ENCODE measurements at regions not wholly inside any gene's neighbourhood (a gene's known extent, or its start where the extent isn't known, plus 50 kb on each side); places are given as distances from the start of the nearest gene placed in this dataset.
A peak's percentile ranks its signal among the peaks of the same experiment; 100 is the strongest.

- no peak overlapping the region for H2BK12ac ChIP-seq (ENCODE audit: low read length in 2 of 2)
- no peak overlapping the region for H4K8ac ChIP-seq (ENCODE audit: low read length)
- no peak overlapping the region for H3K23ac ChIP-seq (ENCODE audit: low read length in 2 of 2)
- no peak overlapping the region for H3K9ac ChIP-seq (ENCODE audit: low read length)
- no peak overlapping the region for H3K4me3 ChIP-seq (ENCODE audit: insufficient read depth in 1 of 2, low read depth in 1 of 2, low read length in 2 of 2)
- no peak overlapping the region for H2AFZ ChIP-seq (ENCODE audit: low read depth, low read length)
- H2BK120ac ChIP-seq (ENCODE audit: low read depth, low read length): no peak overlapping the region
- WGBS: no CpG with 5 or more reads among the region's 1 CpG
- no peaks in the 10 kb centered on the region for H3K9me3 ChIP-seq (ENCODE audit: control insufficient read depth, low read length)
- peaks cover 0 to 3% of the 10 kb centered on the region in 2 experiments for H3K36me3 ChIP-seq (ENCODE audit: control insufficient read depth in 1 of 2, insufficient read depth in 2 of 2, low read depth in 1 of 2, low read length in 2 of 2)
- H3K18ac ChIP-seq (ENCODE audit: low read depth in 1 of 2, low read length in 2 of 2): no peak overlapping the region
- H3K4me2 ChIP-seq (ENCODE audit: low read length, poor library complexity, severe bottlenecking): no peak overlapping the region
- H3K27ac ChIP-seq (ENCODE audit: low read length, poor library complexity, severe bottlenecking): no peak overlapping the region
- no peaks in the 10 kb centered on the region for H3K79me1 ChIP-seq (replicated peaks; ENCODE audit: low read length, poor library complexity, severe bottlenecking)
- no peak overlapping the region for H4K91ac ChIP-seq (ENCODE audit: low read length)
- H3K4ac ChIP-seq (ENCODE audit: low read depth in 1 of 2, low read length in 2 of 2): no peak overlapping the region
- DNase-seq: no peak
- H2BK15ac ChIP-seq (ENCODE audit: low read depth, poor library complexity, severe bottlenecking): no peak overlapping the region
- no peak overlapping the region for H2BK5ac ChIP-seq (ENCODE audit: low read depth, low read length, poor library complexity, severe bottlenecking)
- no peak overlapping the region for H2AK5ac ChIP-seq (ENCODE audit: low read length, severe bottlenecking)
- H3K14ac ChIP-seq (ENCODE audit: low read length in 2 of 2): no peak overlapping the region
- H3K27me3 ChIP-seq (ENCODE audit: control insufficient read depth in 1 of 2, insufficient read depth in 1 of 2, low read length in 2 of 2): no peaks in the 10 kb centered on the region
- no peaks in the 10 kb centered on the region for H3K4me1 ChIP-seq (ENCODE audit: control insufficient read depth, insufficient read depth, low read depth, low read length)
Measured at GRCh38 chr1:219278288-219278687, 104.6 kb downstream of the LYPLAL1 start.

- Histone ChIP-seq H2BK5ac (ENCODE audit: low read depth, low read length, poor library complexity, severe bottlenecking) (no peak overlapping the region), H3K36me3 (ENCODE audit: control insufficient read depth in 1 of 2, insufficient read depth in 2 of 2, low read depth in 1 of 2, low read length in 2 of 2) (peaks cover 0 to 3% of the 10 kb centered on the region in 2 experiments), H3K4ac (ENCODE audit: low read depth in 1 of 2, low read length in 2 of 2) (no peak overlapping the region), H3K9ac (ENCODE audit: low read length) (no peak overlapping the region), H3K4me1 (ENCODE audit: control insufficient read depth, insufficient read depth, low read depth, low read length) (no peaks in the 10 kb centered on the region), H3K4me2 (ENCODE audit: low read length, poor library complexity, severe bottlenecking) (no peak overlapping the region), H3K9me3 (ENCODE audit: control insufficient read depth, low read length) (no peaks in the 10 kb centered on the region), H3K14ac (ENCODE audit: low read length in 2 of 2) (no peak overlapping the region), H2BK120ac (ENCODE audit: low read depth, low read length) (no peak overlapping the region), H3K27me3 (ENCODE audit: control insufficient read depth in 1 of 2, insufficient read depth in 1 of 2, low read length in 2 of 2) (no peaks in the 10 kb centered on the region), H2AFZ (ENCODE audit: low read depth, low read length) (no peak overlapping the region), H3K79me1 (replicated peaks; ENCODE audit: low read length, poor library complexity, severe bottlenecking) (no peaks in the 10 kb centered on the region), H2AK5ac (ENCODE audit: low read length, severe bottlenecking) (no peak overlapping the region), H3K18ac (ENCODE audit: low read depth in 1 of 2, low read length in 2 of 2) (no peak overlapping the region), H4K91ac (ENCODE audit: low read length) (no peak overlapping the region), H3K23ac (ENCODE audit: low read length in 2 of 2) (no peak overlapping the region), H2BK12ac (ENCODE audit: low read length in 2 of 2) (no peak overlapping the region), H4K8ac (ENCODE audit: low read length) (no peak overlapping the region), H2BK15ac (ENCODE audit: low read depth, poor library complexity, severe bottlenecking) (no peak overlapping the region), H3K27ac (ENCODE audit: low read length, poor library complexity, severe bottlenecking) (no peak overlapping the region), H3K4me3 (ENCODE audit: insufficient read depth in 1 of 2, low read depth in 1 of 2, low read length in 2 of 2) (no peak overlapping the region)
- 92% methylated on average over 2 of the region's 2 CpGs for WGBS
- DNase-seq: peak; percentile 3
Measured at GRCh38 chr1:219277304-219278105, 103.8 kb downstream of the LYPLAL1 start.

- H3K18ac ChIP-seq (ENCODE audit: low read depth in 1 of 2, low read length in 2 of 2): no peak overlapping the region
- no peak overlapping the region for H3K14ac ChIP-seq (ENCODE audit: low read length in 2 of 2)
- no peaks in the 10 kb centered on the region for H3K79me1 ChIP-seq (replicated peaks; ENCODE audit: low read length, poor library complexity, severe bottlenecking)
- H4K91ac ChIP-seq (ENCODE audit: low read length): no peak overlapping the region
- H3K27me3 ChIP-seq (ENCODE audit: control insufficient read depth in 1 of 2, insufficient read depth in 1 of 2, low read length in 2 of 2): no peaks in the 10 kb centered on the region
- H3K36me3 ChIP-seq (ENCODE audit: control insufficient read depth in 1 of 2, insufficient read depth in 2 of 2, low read depth in 1 of 2, low read length in 2 of 2): peaks cover 0 to 3% of the 10 kb centered on the region in 2 experiments
- H3K9ac ChIP-seq (ENCODE audit: low read length): no peak overlapping the region
- no peak overlapping the region for H2AFZ ChIP-seq (ENCODE audit: low read depth, low read length)
- no peak overlapping the region for H3K4me3 ChIP-seq (ENCODE audit: insufficient read depth in 1 of 2, low read depth in 1 of 2, low read length in 2 of 2)
- no peak overlapping the region for H2BK120ac ChIP-seq (ENCODE audit: low read depth, low read length)
- H2AK5ac ChIP-seq (ENCODE audit: low read length, severe bottlenecking): no peak overlapping the region
- H2BK15ac ChIP-seq (ENCODE audit: low read depth, poor library complexity, severe bottlenecking): no peak overlapping the region
- no peak overlapping the region for H3K4ac ChIP-seq (ENCODE audit: low read depth in 1 of 2, low read length in 2 of 2)
- H3K4me2 ChIP-seq (ENCODE audit: low read length, poor library complexity, severe bottlenecking): no peak overlapping the region
- H2BK12ac ChIP-seq (ENCODE audit: low read length in 2 of 2): no peak overlapping the region
- no peak overlapping the region for H2BK5ac ChIP-seq (ENCODE audit: low read depth, low read length, poor library complexity, severe bottlenecking)
- no peak overlapping the region for H3K23ac ChIP-seq (ENCODE audit: low read length in 2 of 2)
- no peak overlapping the region for H3K27ac ChIP-seq (ENCODE audit: low read length, poor library complexity, severe bottlenecking)
- H4K8ac ChIP-seq (ENCODE audit: low read length): no peak overlapping the region
- H3K9me3 ChIP-seq (ENCODE audit: control insufficient read depth, low read length): no peaks in the 10 kb centered on the region
- peaks cover 2% of the 10 kb centered on the region for H3K4me1 ChIP-seq (ENCODE audit: control insufficient read depth, insufficient read depth, low read depth, low read length)
- DNase-seq: no peak
- 87% methylated on average over 4 of the region's 5 CpGs for WGBS
Measured at GRCh38 chr1:219276049-219276738, 102.5 kb downstream of the LYPLAL1 start.

GRCh38 chr1:219273088-219273686, 99.5 kb downstream of the LYPLAL1 start:
- Histone ChIP-seq H3K23ac (ENCODE audit: low read length in 2 of 2) (no peak overlapping the region), H4K8ac (ENCODE audit: low read length) (no peak overlapping the region), H2BK15ac (ENCODE audit: low read depth, poor library complexity, severe bottlenecking) (no peak overlapping the region), H3K4me1 (ENCODE audit: control insufficient read depth, insufficient read depth, low read depth, low read length) (peaks cover 2% of the 10 kb centered on the region), H3K79me1 (replicated peaks; ENCODE audit: low read length, poor library complexity, severe bottlenecking) (peaks cover 2% of the 10 kb centered on the region), H3K27me3 (ENCODE audit: control insufficient read depth in 1 of 2, insufficient read depth in 1 of 2, low read length in 2 of 2) (no peaks in the 10 kb centered on the region), H3K36me3 (ENCODE audit: control insufficient read depth in 1 of 2, insufficient read depth in 2 of 2, low read depth in 1 of 2, low read length in 2 of 2) (peaks cover 0 to 3% of the 10 kb centered on the region in 2 experiments), H3K4me3 (ENCODE audit: insufficient read depth in 1 of 2, low read depth in 1 of 2, low read length in 2 of 2) (no peak overlapping the region), H2BK5ac (ENCODE audit: low read depth, low read length, poor library complexity, severe bottlenecking) (no peak overlapping the region), H3K27ac (ENCODE audit: low read length, poor library complexity, severe bottlenecking) (no peak overlapping the region), H3K4ac (ENCODE audit: low read depth in 1 of 2, low read length in 2 of 2) (no peak overlapping the region), H3K9ac (ENCODE audit: low read length) (peak overlapping the region; percentile 71), H4K91ac (ENCODE audit: low read length) (no peak overlapping the region), H2BK120ac (ENCODE audit: low read depth, low read length) (no peak overlapping the region), H3K9me3 (ENCODE audit: control insufficient read depth, low read length) (no peaks in the 10 kb centered on the region), H3K4me2 (ENCODE audit: low read length, poor library complexity, severe bottlenecking) (no peak overlapping the region), H2BK12ac (ENCODE audit: low read length in 2 of 2) (no peak overlapping the region), H2AK5ac (ENCODE audit: low read length, severe bottlenecking) (no peak overlapping the region), H3K14ac (ENCODE audit: low read length in 2 of 2) (no peak overlapping the region), H3K18ac (ENCODE audit: low read depth in 1 of 2, low read length in 2 of 2) (no peak overlapping the region), H2AFZ (ENCODE audit: low read depth, low read length) (no peak overlapping the region)
- no peak for DNase-seq
- WGBS: 100% methylated on average over 1 of the region's 3 CpGs

Data from mesenchymal stem cell (in vitro differentiated cells and primary cell).